Neural cell (in vitro differentiated cells): ENCODE measurements at regions not wholly inside any gene's neighbourhood (a gene's known extent, or its start where the extent isn't known, plus 50 kb on each side); places are given as distances from the start of the nearest gene placed in this dataset.

ENCODE experiments used
- EP300 ChIP-seq: fragments of 450-650 bp; conservative IDR thresholded peaks from 2 replicates; pipeline ENCODE4 v1.6.1; 2014; ENCODE audit warnings: antibody characterized with exemption, mild to moderate bottlenecking, moderate library complexity; ENCODE audit not compliant: poor library complexity, severe bottlenecking
- EZH2 ChIP-seq: fragments of 200-600, 300-800 bp; shearing (Covaris generic), sonication (generic); IDR thresholded peaks from 2 replicates; pipeline ENCODE4 v1.6.1; 2014; ENCODE audit warnings: antibody characterized with exemption, low read length, borderline replicate concordance, mild to moderate bottlenecking; ENCODE audit not compliant: insufficient read depth, poor library complexity, severe bottlenecking
- POLR2AphosphoS5 ChIP-seq: IDR thresholded peaks from 2 replicates; pipeline ENCODE4 v1.6.1; 2012
- RAD21 ChIP-seq: fragments of 450-650 bp; conservative IDR thresholded peaks from 2 replicates; pipeline ENCODE4 v1.6.1; 2014; ENCODE audit warnings: antibody characterized with exemption, mild to moderate bottlenecking, moderate library complexity
- TAF1 ChIP-seq: IDR thresholded peaks from 2 replicates; pipeline ENCODE4 v1.6.1; 2012; ENCODE audit warnings: low read depth
- TF ChIP-seq, protein P1 (sequence below): fragments of 450-650 bp; IDR thresholded peaks from 2 replicates; pipeline ENCODE4 v1.5.1; 2014; ENCODE audit warnings: antibody characterized with exemption, mild to moderate bottlenecking, moderate library complexity; ENCODE audit not compliant: poor library complexity, severe bottlenecking

GRCh38 chr16:26348095-26348494, 656.3 kb downstream of the HS3ST4 start:
- TF ChIP-seq, protein P1, sequence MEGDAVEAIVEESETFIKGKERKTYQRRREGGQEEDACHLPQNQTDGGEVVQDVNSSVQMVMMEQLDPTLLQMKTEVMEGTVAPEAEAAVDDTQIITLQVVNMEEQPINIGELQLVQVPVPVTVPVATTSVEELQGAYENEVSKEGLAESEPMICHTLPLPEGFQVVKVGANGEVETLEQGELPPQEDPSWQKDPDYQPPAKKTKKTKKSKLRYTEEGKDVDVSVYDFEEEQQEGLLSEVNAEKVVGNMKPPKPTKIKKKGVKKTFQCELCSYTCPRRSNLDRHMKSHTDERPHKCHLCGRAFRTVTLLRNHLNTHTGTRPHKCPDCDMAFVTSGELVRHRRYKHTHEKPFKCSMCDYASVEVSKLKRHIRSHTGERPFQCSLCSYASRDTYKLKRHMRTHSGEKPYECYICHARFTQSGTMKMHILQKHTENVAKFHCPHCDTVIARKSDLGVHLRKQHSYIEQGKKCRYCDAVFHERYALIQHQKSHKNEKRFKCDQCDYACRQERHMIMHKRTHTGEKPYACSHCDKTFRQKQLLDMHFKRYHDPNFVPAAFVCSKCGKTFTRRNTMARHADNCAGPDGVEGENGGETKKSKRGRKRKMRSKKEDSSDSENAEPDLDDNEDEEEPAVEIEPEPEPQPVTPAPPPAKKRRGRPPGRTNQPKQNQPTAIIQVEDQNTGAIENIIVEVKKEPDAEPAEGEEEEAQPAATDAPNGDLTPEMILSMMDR, result no peak
- no peak for TF ChIP-seq POLR2AphosphoS5
- no peak for TF ChIP-seq EP300
- TF ChIP-seq TAF1, result no peak
- TF ChIP-seq RAD21, result no peak
- no peak for TF ChIP-seq EZH2
